ENCODE measurements at regions not wholly inside any gene's neighbourhood (a gene's known extent, or its start where the extent isn't known, plus 50 kb on each side); places are given as distances from the start of the nearest gene placed in this dataset.

DNA sequence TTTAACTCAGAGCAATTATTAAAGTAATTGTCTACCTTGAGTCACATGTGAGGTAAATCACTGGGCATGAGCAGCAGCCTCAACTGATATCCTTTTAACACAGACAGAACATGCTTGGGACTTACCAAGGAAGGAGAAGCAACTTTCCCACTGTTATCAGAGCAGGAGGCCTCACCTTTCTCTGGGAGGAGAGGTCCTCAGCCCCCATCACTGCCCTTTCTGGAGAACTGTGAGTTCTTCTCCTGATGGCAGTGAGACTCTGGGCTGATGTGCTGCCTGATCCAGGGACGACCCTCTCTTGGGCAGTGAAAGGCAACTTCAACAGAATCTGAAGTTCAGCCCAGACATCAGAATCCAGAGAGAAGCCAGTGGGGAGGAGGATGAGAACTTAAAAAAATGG, 343.4 kb upstream of the IRX1 start:
- Histone ChIP-seq H3K4me3 (no peak overlapping the region), H3K4me1 (no peaks in the 10 kb centered on the region), H3K27ac (no peak overlapping the region), H3K36me3 (no peaks in the 10 kb centered on the region), H3K27me3 (no peaks in the 10 kb centered on the region), H3K9me3 (no peaks in the 10 kb centered on the region)
- intact Hi-C loops (cut with DNase I; ENCODE audit: low total_unique reads) = no loop called here
- TF ChIP-seq CTCF (IDR thresholded peaks at IDR 0.05) = no peak
- TF ChIP-seq POLR2A (IDR thresholded peaks at IDR 0.05) = no peak
- no peak for DNase-seq

DNA sequence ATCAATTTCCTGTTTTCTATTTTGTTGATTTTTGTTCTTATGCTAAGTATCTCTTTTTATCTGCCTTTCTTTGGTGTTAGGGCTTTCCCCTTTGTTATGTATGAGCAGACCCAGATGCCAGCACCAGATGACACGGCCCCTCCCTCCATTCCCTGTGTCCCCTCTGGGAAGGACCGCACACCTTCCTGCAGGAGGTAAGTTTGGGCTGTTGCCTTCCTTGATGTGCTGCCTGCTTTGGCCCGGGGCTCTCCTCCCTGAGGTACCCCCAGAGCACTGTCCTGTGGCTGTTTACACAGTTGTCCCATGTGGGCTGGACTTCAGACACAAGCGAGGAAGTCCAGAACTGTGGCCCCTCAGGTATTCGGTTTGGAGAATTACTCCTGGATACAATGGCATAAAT, 343.8 kb upstream of the IRX1 start:
- Histone ChIP-seq H3K36me3 (no peaks in the 10 kb centered on the region), H3K4me1 (no peaks in the 10 kb centered on the region), H3K4me3 (no peak overlapping the region), H3K27me3 (no peaks in the 10 kb centered on the region), H3K27ac (no peak overlapping the region), H3K9me3 (no peaks in the 10 kb centered on the region)
- intact Hi-C loops (cut with DNase I; ENCODE audit: low total_unique reads) = no loop called here
- no peak for DNase-seq
- TF ChIP-seq POLR2A (IDR thresholded peaks at IDR 0.05) (no peak), CTCF (IDR thresholded peaks at IDR 0.05) (no peak)

- Histone ChIP-seq H3K9me3 (no peaks in the 10 kb centered on the region), H3K27me3 (no peaks in the 10 kb centered on the region), H3K36me3 (no peaks in the 10 kb centered on the region), H3K4me1 (no peaks in the 10 kb centered on the region), H3K4me3 (no peak overlapping the region), H3K27ac (no peak overlapping the region)
- no peak for TF ChIP-seq POLR2A (IDR thresholded peaks at IDR 0.05)
- TF ChIP-seq CTCF (IDR thresholded peaks at IDR 0.05) = no peak
- intact Hi-C loops (cut with DNase I; ENCODE audit: low total_unique reads) = no loop called here
- no peak for DNase-seq
Measured at GRCh38 chr5:3249401-3249800, 346.2 kb upstream of the IRX1 start.

GRCh38 chr5:3237276-3237868, 358.3 kb upstream of the IRX1 start:
- DNase-seq = no peak
- intact Hi-C loops (cut with DNase I; ENCODE audit: low total_unique reads) = no loop called here
- Histone ChIP-seq H3K27me3 (no peaks in the 10 kb centered on the region), H3K4me3 (no peak overlapping the region), H3K4me1 (no peaks in the 10 kb centered on the region), H3K36me3 (no peaks in the 10 kb centered on the region), H3K9me3 (no peaks in the 10 kb centered on the region), H3K27ac (no peak overlapping the region)
- TF ChIP-seq CTCF (IDR thresholded peaks at IDR 0.05) (no peak), POLR2A (IDR thresholded peaks at IDR 0.05) (no peak)

- TF ChIP-seq CTCF (IDR thresholded peaks at IDR 0.05) = no peak
- TF ChIP-seq POLR2A (IDR thresholded peaks at IDR 0.05) = no peak
Measured at GRCh38 chr5:3234566-3234965, 361.1 kb upstream of the IRX1 start.

More at GRCh38 chr5:3234566-3234965, 361.1 kb upstream of the IRX1 start:
- Histone ChIP-seq H3K27me3 (no peaks in the 10 kb centered on the region), H3K36me3 (no peaks in the 10 kb centered on the region), H3K27ac (no peak overlapping the region), H3K9me3 (no peaks in the 10 kb centered on the region), H3K4me3 (no peak overlapping the region), H3K4me1 (no peaks in the 10 kb centered on the region)
- no peak for DNase-seq
- intact Hi-C loops (cut with DNase I; ENCODE audit: low total_unique reads) = no loop called here
